ENCODE measurements at regions not wholly inside any gene's neighbourhood (a gene's known extent, or its start where the extent isn't known, plus 50 kb on each side); places are given as distances from the start of the nearest gene placed in this dataset.

- TF ChIP-seq EZH2 (IDR thresholded peaks at IDR 0.05; ENCODE audit: borderline replicate concordance, low read depth, low read length, poor library complexity, severe bottlenecking), result no peak
- no peak for TF ChIP-seq CTCF (conservative IDR thresholded peaks at IDR 0.05; ENCODE audit: low read depth, low read length)
Measured at GRCh38 chr17:27975146-27976011, 67.1 kb upstream of the NLK start.
